Fibroblast of lung (primary cell): ENCODE measurements at regions not wholly inside any gene's neighbourhood (a gene's known extent, or its start where the extent isn't known, plus 50 kb on each side); places are given as distances from the start of the nearest gene placed in this dataset.

ENCODE experiments used
- DNase-seq, 2 donors: peaks; one replicate each; pipeline versions ENCODE4 v3.0.0 to v3.0.0-alpha.2; 2010; ENCODE audit warnings: low read depth in 2 of 2
- H2AFZ ChIP-seq: 2 replicates; pipeline ENCODE4 v1.5.1; 2012; ENCODE audit warnings: low read length, control low read depth, inconsistent platforms
- H3K27ac ChIP-seq: 2 replicates; pipeline ENCODE4 v1.5.1; 2011; ENCODE audit warnings: low read length, control low read depth; ENCODE audit not compliant: insufficient read depth
- H3K27me3 ChIP-seq: 2 replicates; pipeline ENCODE4 v1.5.1; 2011; ENCODE audit warnings: mild to moderate bottlenecking, low read length; ENCODE audit not compliant: control insufficient read depth, insufficient read depth
- H3K36me3 ChIP-seq: 2 replicates; pipeline ENCODE4 v1.5.1; 2011; ENCODE audit warnings: low read length; ENCODE audit not compliant: control insufficient read depth, insufficient read depth
- H3K4me1 ChIP-seq: 2 replicates; pipeline ENCODE4 v1.5.1; 2011; ENCODE audit warnings: low read length; ENCODE audit not compliant: control insufficient read depth, insufficient read depth; ENCODE audit errors: extremely low read depth
- H3K4me2 ChIP-seq: 2 replicates; pipeline ENCODE4 v1.5.1; 2011; ENCODE audit warnings: low read length, control low read depth; ENCODE audit not compliant: insufficient read depth; ENCODE audit errors: extremely low read depth
- H3K4me3 ChIP-seq, 4 experiments: fragments of 200-600 bp in 1 of 4; sonication (generic) in 1 of 4; replicated peaks in 1 of 4; 2 replicates each; pipeline ENCODE4 v1.5.1; 2011 to 2016; ENCODE audit warnings: low read length in 4 of 4, low read depth in 3 of 4, mild to moderate bottlenecking in 3 of 4, control low read depth in 2 of 4, inconsistent platforms in 1 of 4, mixed read lengths in 1 of 4; ENCODE audit not compliant: insufficient read depth in 1 of 4; ENCODE audit errors: control extremely low read depth in 1 of 4
- H3K79me2 ChIP-seq: 2 replicates; pipeline ENCODE4 v1.5.1; 2012; ENCODE audit warnings: mild to moderate bottlenecking, low read length, inconsistent platforms; ENCODE audit not compliant: control insufficient read depth, insufficient read depth
- H3K9ac ChIP-seq: 2 replicates; pipeline ENCODE4 v1.5.1; 2011; ENCODE audit warnings: mild to moderate bottlenecking, low read length, control low read depth; ENCODE audit not compliant: insufficient read depth
- H3K9me3 ChIP-seq: 2 replicates; pipeline ENCODE4 v1.5.1; 2012; ENCODE audit warnings: low read depth, low read length; ENCODE audit not compliant: control insufficient read depth, insufficient read depth
- H4K20me1 ChIP-seq: 2 replicates; pipeline ENCODE4 v1.5.1; 2011; ENCODE audit warnings: low read length; ENCODE audit not compliant: control insufficient read depth, insufficient read depth; ENCODE audit errors: extremely low read depth
- CTCF ChIP-seq, 2 donors: IDR thresholded peaks in 1 of 2; conservative IDR thresholded peaks in 1 of 2; 1 replicate in 1 of 2; 2 replicates in 1 of 2; pipeline ENCODE4 v1.5.1; 2011 to 2012; ENCODE audit warnings: low read length in 2 of 2, control low read depth in 1 of 2, inconsistent platforms in 1 of 2, low read depth in 1 of 2, mild to moderate bottlenecking in 1 of 2
- EZH2 ChIP-seq: IDR thresholded peaks from 2 replicates; pipeline ENCODE4 v1.5.1; 2012; ENCODE audit warnings: low read length, control low read depth, mild to moderate bottlenecking; ENCODE audit errors: missing control alignments

DNA sequence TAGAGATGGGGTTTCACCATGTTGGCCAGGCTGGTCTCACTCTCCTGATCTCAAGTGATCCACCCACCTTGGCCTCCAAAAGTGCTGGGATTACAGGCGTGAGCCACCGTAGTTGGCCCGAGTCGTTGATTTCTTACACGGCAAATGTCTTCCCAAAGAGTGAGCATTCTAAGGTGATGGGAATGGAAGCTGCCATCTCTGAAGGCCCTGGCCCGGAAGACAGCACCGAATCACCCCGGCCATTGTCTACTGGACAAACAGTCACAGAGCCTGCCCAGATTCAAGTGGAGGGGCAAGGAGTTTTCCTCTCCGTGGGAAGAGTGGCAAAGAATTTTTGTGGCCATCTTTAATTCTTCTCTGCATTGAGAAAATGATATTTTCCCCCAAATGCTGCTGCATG lies 92.1 kb upstream of the AJAP1 start:
- no peak overlapping the region for H3K9ac ChIP-seq
- no peaks in the 10 kb centered on the region for H3K9me3 ChIP-seq

DNA sequence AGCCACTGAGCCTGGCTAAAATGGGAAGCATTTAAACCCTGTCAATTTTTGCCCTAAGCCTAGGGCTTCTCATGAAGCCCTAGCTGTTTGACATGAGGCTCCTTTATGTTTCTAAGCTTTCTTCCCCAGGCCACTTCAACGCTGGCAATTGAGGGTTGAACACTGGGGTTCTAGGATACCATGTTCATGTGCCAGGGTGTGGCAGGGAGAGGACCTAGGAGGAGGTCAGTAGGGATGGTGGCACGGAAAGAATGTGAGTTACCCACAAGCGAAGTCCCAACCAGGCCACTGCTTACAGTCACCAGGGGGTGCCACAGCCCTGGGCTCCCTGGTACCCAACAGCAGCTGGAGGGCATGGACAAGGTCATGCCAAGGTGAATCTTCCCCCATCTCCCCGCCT lies 90.8 kb upstream of the AJAP1 start:
- Histone ChIP-seq H3K4me3 (no peak overlapping the region), H3K27ac (no peak overlapping the region), H3K4me1 (no peaks in the 10 kb centered on the region), H3K79me2 (no peaks in the 10 kb centered on the region), H3K9me3 (no peaks in the 10 kb centered on the region), H3K27me3 (no peaks in the 10 kb centered on the region), H2AFZ (no peak overlapping the region), H4K20me1 (no peaks in the 10 kb centered on the region), H3K9ac (no peak overlapping the region), H3K36me3 (no peaks in the 10 kb centered on the region), H3K4me2 (no peak overlapping the region)
- TF ChIP-seq EZH2 (no peak), CTCF (conservative IDR thresholded peaks at IDR 0.05 in 1 of 2, IDR thresholded peaks at IDR 0.05 in 1 of 2; ENCODE audit: low read depth in 1 of 2, low read length in 2 of 2) (no peak)
- DNase-seq, result no peak

More for the DNA sequence above, 92.1 kb upstream of the AJAP1 start:
- H4K20me1 ChIP-seq, result no peaks in the 10 kb centered on the region
- H3K27ac ChIP-seq, result no peak overlapping the region
- H3K36me3 ChIP-seq, result no peaks in the 10 kb centered on the region
- no peaks in the 10 kb centered on the region for H3K4me1 ChIP-seq
- DNase-seq, result no peak
- no peak overlapping the region for H3K4me2 ChIP-seq
- H2AFZ ChIP-seq, result no peak overlapping the region
- H3K4me3 ChIP-seq, result no peak overlapping the region
- H3K79me2 ChIP-seq, result no peaks in the 10 kb centered on the region
- no peak for TF ChIP-seq EZH2
- TF ChIP-seq CTCF (conservative IDR thresholded peaks at IDR 0.05 in 1 of 2, IDR thresholded peaks at IDR 0.05 in 1 of 2; ENCODE audit: low read depth in 1 of 2, low read length in 2 of 2), result no peak
- H3K27me3 ChIP-seq, result no peaks in the 10 kb centered on the region

DNA sequence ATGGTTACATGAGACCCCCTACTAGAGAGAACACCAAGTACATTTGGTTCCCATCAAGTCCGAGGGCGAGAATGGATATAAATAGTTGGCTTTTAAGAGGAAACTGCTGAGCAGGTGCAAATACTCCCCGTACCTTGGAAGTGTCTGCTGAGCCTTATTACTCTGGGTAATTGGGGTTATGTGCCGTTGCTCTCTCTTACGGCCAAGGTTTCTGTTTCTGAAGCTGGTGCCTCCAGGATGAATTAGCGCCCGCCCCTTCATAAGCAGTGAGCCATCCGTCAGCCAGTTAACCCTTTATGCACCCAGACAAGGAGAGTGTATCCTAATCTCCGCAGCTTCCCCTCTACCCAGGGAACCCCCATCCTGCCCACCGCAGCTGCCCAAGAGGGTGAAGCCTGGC lies 90.4 kb upstream of the AJAP1 start:
- no peak overlapping the region for H3K27ac ChIP-seq
- no peak overlapping the region for H2AFZ ChIP-seq
- no peaks in the 10 kb centered on the region for H3K4me1 ChIP-seq
- TF ChIP-seq CTCF (conservative IDR thresholded peaks at IDR 0.05 in 1 of 2, IDR thresholded peaks at IDR 0.05 in 1 of 2; ENCODE audit: low read depth in 1 of 2, low read length in 2 of 2) (no peak), EZH2 (no peak)
- no peak overlapping the region for H3K4me3 ChIP-seq
- no peaks in the 10 kb centered on the region for H3K27me3 ChIP-seq
- DNase-seq, result no peak
- no peaks in the 10 kb centered on the region for H3K36me3 ChIP-seq
- H3K9me3 ChIP-seq, result no peaks in the 10 kb centered on the region
- no peaks in the 10 kb centered on the region for H4K20me1 ChIP-seq
- no peak overlapping the region for H3K4me2 ChIP-seq
- no peak overlapping the region for H3K9ac ChIP-seq
- H3K79me2 ChIP-seq, result no peaks in the 10 kb centered on the region
